ENCODE measurements at regions not wholly inside any gene's neighbourhood (a gene's known extent, or its start where the extent isn't known, plus 50 kb on each side); places are given as distances from the start of the nearest gene placed in this dataset.
"Not testable (repeated sequence)": the region's sequence is repeated elsewhere in the genome, so short reads cannot be mapped to it uniquely, and the experiment has no call there.

GRCh38 chr6:85360794-85361642 is 88.9 kb upstream of the NT5E start:
- DNase-seq (ENCODE audit: low read depth): peak; percentile 98
- H3K4me3 ChIP-seq (ENCODE audit: low read length): no peak overlapping the region
- no peak for TF ChIP-seq CTCF (conservative IDR thresholded peaks at IDR 0.05; ENCODE audit: low read length)

DNA sequence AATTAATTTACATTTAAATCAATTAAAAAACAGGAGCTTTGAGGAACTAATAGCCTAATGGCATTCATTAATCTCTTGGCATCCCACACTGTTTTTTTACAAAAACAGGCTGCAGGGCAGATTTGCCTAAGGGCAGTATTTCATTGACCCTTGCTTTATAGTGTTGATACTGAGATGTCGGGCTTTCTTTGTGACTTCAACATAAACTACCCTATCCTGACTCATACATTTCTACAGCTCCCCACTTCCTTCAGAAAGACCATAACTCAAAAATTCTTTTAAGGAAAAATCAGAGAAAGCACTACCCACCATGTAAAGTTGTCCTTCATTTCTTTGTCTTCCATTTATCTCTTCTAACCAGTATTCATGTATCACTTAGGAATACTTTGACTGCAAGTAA is 92.2 kb upstream of the NT5E start:
- H3K4me3 ChIP-seq (ENCODE audit: low read length): no peak overlapping the region
- no peak for DNase-seq (ENCODE audit: low read depth)
- no peak for TF ChIP-seq CTCF (conservative IDR thresholded peaks at IDR 0.05; ENCODE audit: low read length)

- H3K4me3 ChIP-seq (ENCODE audit: low read length): not testable (repeated sequence)
These were observed 93.1 kb upstream of the NT5E start for GRCh38 chr6:85356743-85357142.

DNA sequence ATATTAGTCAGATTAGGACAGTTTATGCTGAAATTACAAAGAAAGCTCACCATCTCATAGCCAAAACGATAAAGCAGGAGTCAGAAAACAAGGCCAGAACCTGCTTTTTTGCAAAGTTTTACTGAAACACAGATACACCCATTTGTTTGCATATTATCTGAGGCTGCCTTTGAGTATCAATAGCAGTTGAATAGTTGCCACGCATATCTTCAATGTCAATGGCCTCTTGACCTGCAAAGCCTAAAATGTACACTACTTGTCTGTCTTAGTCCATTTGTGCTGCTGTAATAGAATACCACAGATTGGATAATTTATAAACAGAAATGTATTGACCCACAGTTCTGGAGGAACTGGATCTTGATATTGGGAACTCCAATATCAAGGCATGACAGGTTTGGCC is 94.1 kb upstream of the NT5E start:
- no peak for DNase-seq (ENCODE audit: low read depth)
- no peak overlapping the region for H3K4me3 ChIP-seq (ENCODE audit: low read length)
- no peak for TF ChIP-seq CTCF (conservative IDR thresholded peaks at IDR 0.05; ENCODE audit: low read length)

More at GRCh38 chr6:85356743-85357142, 93.1 kb upstream of the NT5E start:
- DNase-seq (ENCODE audit: low read depth): not testable (repeated sequence)

DNA sequence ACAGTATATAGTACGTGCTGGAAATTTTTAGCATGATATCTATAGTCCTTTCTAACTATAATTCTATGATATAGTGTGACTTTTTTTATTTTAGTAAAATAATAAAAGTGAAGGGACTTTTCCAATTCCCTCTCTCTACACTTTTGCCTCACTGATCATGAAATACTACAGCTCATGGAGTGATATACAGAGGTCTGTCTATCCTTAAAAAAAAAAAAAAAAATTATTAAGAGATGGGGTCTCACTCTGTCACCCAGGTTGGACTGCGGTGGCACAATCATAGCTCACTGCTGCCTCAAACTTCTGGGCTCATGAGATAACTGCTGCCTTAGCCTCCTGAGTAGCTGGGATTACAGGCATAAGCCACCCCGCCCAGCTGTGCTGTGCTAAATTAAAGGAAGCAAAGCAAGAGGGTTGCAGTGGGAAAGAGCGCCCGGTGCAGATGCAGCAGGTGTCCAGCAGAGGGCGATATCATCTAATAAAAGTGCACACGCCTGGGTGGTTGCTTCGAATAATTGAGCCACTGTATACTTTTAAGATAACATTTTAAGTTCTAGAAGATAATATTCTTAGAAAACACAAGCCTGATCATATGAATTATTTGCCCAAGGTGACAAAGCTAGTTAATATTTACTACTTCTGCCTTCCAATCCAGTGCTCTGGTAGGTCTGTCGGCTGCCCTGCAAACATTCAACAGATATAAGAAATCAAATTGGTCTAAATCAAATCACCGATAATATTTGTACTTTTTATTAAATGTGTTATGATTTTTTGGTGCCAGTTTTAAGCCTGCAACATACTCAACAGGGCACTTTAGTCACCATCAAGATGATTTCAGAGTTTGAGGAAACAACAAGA is 94.9 kb upstream of the NT5E start:
- TF ChIP-seq CTCF (conservative IDR thresholded peaks at IDR 0.05; ENCODE audit: low read length): peak; percentile 88
- H3K4me3 ChIP-seq (ENCODE audit: low read length): no peak overlapping the region
- DNase-seq (ENCODE audit: low read depth): peak; percentile 71

DNA sequence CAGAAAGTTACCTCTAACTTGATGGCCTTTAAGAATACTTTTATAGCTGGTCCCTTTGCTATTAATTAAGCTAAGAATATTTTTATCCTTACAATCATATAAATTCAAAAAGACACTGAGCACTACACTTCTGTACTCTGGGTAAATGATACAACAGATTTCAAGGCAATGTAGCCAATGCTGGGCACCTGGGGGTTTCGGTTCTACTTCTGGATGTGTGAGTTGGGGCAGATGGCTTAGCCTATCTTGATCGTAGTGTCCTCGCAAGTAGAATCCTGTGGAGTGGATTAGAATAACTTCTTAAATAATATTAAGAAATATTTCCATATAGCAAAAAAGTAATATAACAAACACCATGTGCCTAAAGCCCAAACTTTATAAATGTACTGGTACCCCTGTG is 96.9 kb upstream of the NT5E start:
- no peak overlapping the region for H3K4me3 ChIP-seq (ENCODE audit: low read length)
- no peak for DNase-seq (ENCODE audit: low read depth)
- no peak for TF ChIP-seq CTCF (conservative IDR thresholded peaks at IDR 0.05; ENCODE audit: low read length)

GRCh38 chr6:85348643-85349042 is 101.2 kb upstream of the NT5E start:
- no peak for TF ChIP-seq CTCF (conservative IDR thresholded peaks at IDR 0.05; ENCODE audit: low read length)
- DNase-seq (ENCODE audit: low read depth): no peak
- no peak overlapping the region for H3K4me3 ChIP-seq (ENCODE audit: low read length)
